Chondrocyte (in vitro differentiated cells): ENCODE measurements at regions not wholly inside any gene's neighbourhood (a gene's known extent, or its start where the extent isn't known, plus 50 kb on each side); places are given as distances from the start of the nearest gene placed in this dataset.

Experiments
- DNase-seq: peaks from one replicate; pipeline ENCODE4 v3.0.0; 2021; ENCODE audit warnings: mixed read lengths, low spot score
- H3K27ac Mint-ChIP-seq: one replicate; pipeline ENCODE4 v1.8.0; 2021; ENCODE audit warnings: mild to moderate bottlenecking, moderate library complexity, mixed read lengths; ENCODE audit not compliant: unreplicated experiment
- H3K27me3 Mint-ChIP-seq: 2 replicates; pipeline ENCODE4 v1.8.0; 2021; ENCODE audit warnings: low read depth, mixed read lengths
- H3K36me3 Mint-ChIP-seq: 2 replicates; pipeline ENCODE4 v1.8.0; 2021; ENCODE audit warnings: low read depth, mixed read lengths
- H3K4me1 Mint-ChIP-seq: 2 replicates; pipeline ENCODE4 v1.8.0; 2021; ENCODE audit warnings: low read depth, mild to moderate bottlenecking, mixed read lengths
- H3K4me3 Mint-ChIP-seq: one replicate; pipeline ENCODE4 v1.8.0; 2021; ENCODE audit warnings: mild to moderate bottlenecking, moderate library complexity, mixed read lengths; ENCODE audit not compliant: unreplicated experiment
- H3K9me3 Mint-ChIP-seq: 2 replicates; pipeline ENCODE4 v1.8.0; 2021; ENCODE audit warnings: low read depth, mixed read lengths
- TF ChIP-seq, protein P1 (sequence below): fragments of 200-600 bp; sonication (generic); IDR thresholded peaks from 2 replicates; pipeline ENCODE4 v1.5.0; 2021; ENCODE audit warnings: antibody characterized with exemption, mild to moderate bottlenecking, moderate library complexity

DNA sequence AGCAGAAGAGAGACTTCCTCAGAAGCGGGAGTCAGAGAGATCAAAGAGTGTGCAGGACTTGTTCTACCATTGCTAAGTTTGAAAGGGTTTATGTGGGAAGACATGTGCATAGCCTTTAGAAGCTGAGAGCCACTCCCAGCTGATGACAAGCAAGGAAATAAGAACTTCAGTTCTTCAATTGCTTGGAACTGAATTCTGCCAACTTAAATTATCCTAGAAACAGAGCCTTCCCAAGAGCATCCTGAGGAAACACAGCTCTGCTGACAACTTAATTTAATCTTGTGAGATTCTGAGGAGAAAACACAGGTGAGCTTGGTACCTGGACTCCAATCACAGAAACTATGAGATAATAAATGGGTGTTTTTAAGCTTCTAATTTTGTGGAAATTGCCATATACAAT lies 150.6 kb upstream of the OGFRL1 start:
- no peak for DNase-seq
- no peak overlapping the region for H3K4me3 Mint-ChIP-seq
- TF ChIP-seq, protein P1, sequence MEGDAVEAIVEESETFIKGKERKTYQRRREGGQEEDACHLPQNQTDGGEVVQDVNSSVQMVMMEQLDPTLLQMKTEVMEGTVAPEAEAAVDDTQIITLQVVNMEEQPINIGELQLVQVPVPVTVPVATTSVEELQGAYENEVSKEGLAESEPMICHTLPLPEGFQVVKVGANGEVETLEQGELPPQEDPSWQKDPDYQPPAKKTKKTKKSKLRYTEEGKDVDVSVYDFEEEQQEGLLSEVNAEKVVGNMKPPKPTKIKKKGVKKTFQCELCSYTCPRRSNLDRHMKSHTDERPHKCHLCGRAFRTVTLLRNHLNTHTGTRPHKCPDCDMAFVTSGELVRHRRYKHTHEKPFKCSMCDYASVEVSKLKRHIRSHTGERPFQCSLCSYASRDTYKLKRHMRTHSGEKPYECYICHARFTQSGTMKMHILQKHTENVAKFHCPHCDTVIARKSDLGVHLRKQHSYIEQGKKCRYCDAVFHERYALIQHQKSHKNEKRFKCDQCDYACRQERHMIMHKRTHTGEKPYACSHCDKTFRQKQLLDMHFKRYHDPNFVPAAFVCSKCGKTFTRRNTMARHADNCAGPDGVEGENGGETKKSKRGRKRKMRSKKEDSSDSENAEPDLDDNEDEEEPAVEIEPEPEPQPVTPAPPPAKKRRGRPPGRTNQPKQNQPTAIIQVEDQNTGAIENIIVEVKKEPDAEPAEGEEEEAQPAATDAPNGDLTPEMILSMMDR, result no peak
- no peaks in the 10 kb centered on the region for H3K27me3 Mint-ChIP-seq
- no peak overlapping the region for H3K27ac Mint-ChIP-seq
- H3K4me1 Mint-ChIP-seq, result no peaks in the 10 kb centered on the region
- H3K9me3 Mint-ChIP-seq, result peaks cover 19% of the 10 kb centered on the region
- H3K36me3 Mint-ChIP-seq, result peaks cover 5% of the 10 kb centered on the region

DNA sequence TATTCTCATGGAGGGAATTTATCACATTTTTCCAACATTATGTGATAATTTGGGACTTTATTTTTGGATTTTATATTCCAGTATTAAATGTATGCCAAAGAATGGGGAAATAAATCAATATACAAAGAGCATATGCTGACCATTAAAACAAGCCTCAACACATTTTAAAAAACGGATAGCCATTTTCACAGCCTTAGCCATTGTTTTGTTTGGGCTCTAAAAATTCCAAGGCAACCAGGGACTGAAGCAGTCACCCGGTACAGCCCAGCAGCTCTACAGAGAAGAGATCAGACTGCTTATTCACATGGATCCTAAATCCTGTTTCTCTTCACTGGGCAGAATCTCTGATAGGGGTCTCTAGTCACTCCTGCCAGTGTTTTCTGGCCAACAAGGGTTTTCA lies 150.2 kb upstream of the OGFRL1 start:
- Mint-ChIP-seq H3K36me3 (peaks cover 5% of the 10 kb centered on the region), H3K4me1 (no peaks in the 10 kb centered on the region)

DNA sequence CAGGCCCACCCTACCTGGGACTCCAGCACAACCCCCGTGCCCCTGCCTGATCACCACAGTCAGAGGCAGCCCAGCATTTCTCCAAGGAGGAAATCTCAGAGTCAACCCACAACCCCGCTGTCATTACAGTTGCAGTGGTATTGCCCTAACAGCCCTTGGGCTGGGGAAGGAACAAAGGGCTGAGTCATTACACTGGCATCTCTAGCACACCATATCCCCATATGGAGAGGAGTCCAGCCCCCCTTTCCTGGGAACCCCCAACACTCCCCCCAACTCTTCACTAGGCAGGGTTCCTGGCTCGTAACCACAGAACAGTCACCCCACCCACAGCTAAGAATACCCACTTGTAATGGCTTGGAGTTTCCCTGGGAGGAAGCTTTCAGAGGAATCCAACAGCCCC lies 149.4 kb upstream of the OGFRL1 start:
- Mint-ChIP-seq H3K27me3 (no peaks in the 10 kb centered on the region), H3K36me3 (peaks cover 5% of the 10 kb centered on the region)

More for the DNA sequence above, 150.2 kb upstream of the OGFRL1 start:
- Mint-ChIP-seq H3K9me3 (peaks cover 19% of the 10 kb centered on the region), H3K4me3 (no peak overlapping the region), H3K27me3 (no peaks in the 10 kb centered on the region), H3K27ac (no peak overlapping the region)
- TF ChIP-seq, protein P1, result no peak
- DNase-seq, result no peak

DNA sequence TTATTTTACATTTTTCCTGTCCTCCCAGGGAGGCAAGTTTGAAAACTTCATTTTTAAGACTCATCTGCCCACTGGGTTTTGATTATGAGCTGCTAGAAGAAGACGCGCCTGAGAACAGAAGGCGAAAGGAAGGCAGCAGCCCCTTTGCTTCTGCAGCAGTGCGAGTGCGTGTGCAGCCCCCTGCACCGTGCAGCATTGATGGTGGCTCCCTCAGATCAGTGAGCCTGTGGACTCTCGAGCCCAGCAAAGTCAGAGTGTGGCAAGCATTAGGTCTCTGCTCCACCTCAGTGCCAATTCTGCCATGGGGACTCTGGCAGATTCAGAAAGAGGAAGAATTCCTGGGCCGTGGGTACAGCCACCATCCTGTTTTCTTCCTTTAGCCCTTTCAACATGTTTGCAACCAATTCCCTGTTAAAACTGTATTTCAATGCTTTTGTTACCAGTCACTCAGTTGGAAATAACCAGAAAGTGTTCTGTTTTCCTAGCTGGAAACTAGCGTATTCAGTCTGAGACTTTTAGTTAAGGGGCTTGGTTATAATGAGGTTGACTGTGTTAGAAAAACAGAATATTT lies 134.8 kb upstream of the OGFRL1 start:
- no peaks in the 10 kb centered on the region for H3K9me3 Mint-ChIP-seq
- no peak overlapping the region for H3K27ac Mint-ChIP-seq
- H3K36me3 Mint-ChIP-seq, result no peaks in the 10 kb centered on the region
- TF ChIP-seq, protein P1, result no peak
- DNase-seq, result no peak
- no peak overlapping the region for H3K4me3 Mint-ChIP-seq
- no peaks in the 10 kb centered on the region for H3K27me3 Mint-ChIP-seq
- H3K4me1 Mint-ChIP-seq, result no peaks in the 10 kb centered on the region

More for the DNA sequence above, 149.4 kb upstream of the OGFRL1 start:
- Mint-ChIP-seq H3K4me3 (no peak overlapping the region), H3K27ac (no peak overlapping the region), H3K4me1 (no peaks in the 10 kb centered on the region), H3K9me3 (peaks cover 19% of the 10 kb centered on the region)
- no peak for DNase-seq
- TF ChIP-seq, protein P1, result no peak

DNA sequence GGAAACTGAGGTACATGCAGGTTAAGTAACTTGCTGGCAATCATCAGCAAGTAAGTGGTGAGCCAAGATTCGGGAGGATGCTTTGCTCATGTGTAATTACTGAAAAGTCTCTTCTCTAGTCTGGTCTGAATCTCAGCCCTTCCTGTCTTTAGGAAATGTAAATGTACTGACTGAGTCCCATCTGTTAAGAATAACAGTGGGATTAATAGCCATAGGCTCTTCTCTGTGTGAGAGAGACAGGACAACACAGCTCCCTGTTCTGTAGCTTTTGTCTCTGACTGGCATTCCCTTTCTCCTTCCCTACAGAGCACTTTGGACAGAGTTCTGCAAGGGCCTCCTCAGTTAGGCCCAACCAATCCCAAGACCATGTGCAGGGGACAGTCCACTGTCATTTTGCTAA lies 131.3 kb upstream of the OGFRL1 start:
- H3K9me3 Mint-ChIP-seq, result no peaks in the 10 kb centered on the region
- no peak overlapping the region for H3K27ac Mint-ChIP-seq
- TF ChIP-seq, protein P1, result no peak
- no peaks in the 10 kb centered on the region for H3K36me3 Mint-ChIP-seq
- H3K4me1 Mint-ChIP-seq, result peaks cover 4% of the 10 kb centered on the region
- no peak for DNase-seq
- H3K27me3 Mint-ChIP-seq, result no peaks in the 10 kb centered on the region
- H3K4me3 Mint-ChIP-seq, result no peak overlapping the region
